ENCODE measurements at regions not wholly inside any gene's neighbourhood (a gene's known extent, or its start where the extent isn't known, plus 50 kb on each side); places are given as distances from the start of the nearest gene placed in this dataset.
A peak's percentile ranks its signal among the peaks of the same experiment; 100 is the strongest.

DNA sequence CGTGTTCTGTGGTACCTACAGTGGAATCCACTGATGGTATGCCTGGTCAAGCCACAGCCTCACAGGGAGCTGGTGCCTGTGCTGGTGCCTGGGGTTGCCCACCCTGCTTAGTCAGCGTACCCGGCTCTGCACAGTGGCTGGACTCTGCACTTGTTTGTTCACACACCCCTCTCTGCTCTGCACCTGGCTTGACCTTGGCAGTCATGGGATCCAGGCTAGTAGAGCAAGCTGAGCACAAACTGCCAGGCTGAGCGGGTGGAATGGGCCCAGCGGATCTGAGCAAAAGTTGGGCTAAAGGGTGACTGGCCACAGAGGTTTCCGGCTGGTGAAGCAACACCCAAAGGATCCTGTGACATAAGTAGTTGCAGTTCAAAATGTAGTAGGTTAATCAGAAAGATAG is 163.5 kb downstream of the CDH19 start:
- Histone ChIP-seq H3K9ac (ENCODE audit: low read depth, low read length, poor library complexity) (no peak overlapping the region), H3K23ac (ENCODE audit: low read depth, low read length, poor library complexity) (no peak overlapping the region), H3K79me1 (ENCODE audit: low read depth, low read length) (no peaks in the 10 kb centered on the region), H3K36me3 (replicated peaks in 1 of 2; ENCODE audit: control insufficient read depth in 2 of 2, insufficient read depth in 2 of 2, low read length in 2 of 2) (no peaks in the 10 kb centered on the region), H3K4ac (ENCODE audit: low read length) (no peak overlapping the region), H2BK120ac (ENCODE audit: low read depth, low read length) (no peak overlapping the region), H2BK12ac (ENCODE audit: low read length) (no peak overlapping the region), H3K4me3 (ENCODE audit: low read length in 2 of 2) (no peak overlapping the region), H3K18ac (ENCODE audit: low read length) (no peak overlapping the region), H4K8ac (ENCODE audit: low read depth, low read length) (no peak overlapping the region), H3K4me1 (ENCODE audit: control insufficient read depth in 2 of 2, insufficient read depth in 1 of 2, low read depth in 1 of 2, low read length in 2 of 2) (no peaks in the 10 kb centered on the region), H3K4me2 (ENCODE audit: insufficient read depth, low read length, poor library complexity, severe bottlenecking) (no peak overlapping the region), H3K14ac (ENCODE audit: low read length) (no peak overlapping the region), H2AFZ (ENCODE audit: low read length) (peak overlapping the region; percentile 62), H2AK5ac (ENCODE audit: low read depth, low read length) (no peak overlapping the region), H3K27me3 (ENCODE audit: control insufficient read depth in 3 of 3, insufficient read depth in 3 of 3, low read depth in 1 of 3, low read length in 3 of 3) (no peaks in the 10 kb centered on the region), H2BK15ac (ENCODE audit: low read length) (no peak overlapping the region), H3K27ac (replicated peaks; ENCODE audit: low read length) (no peak overlapping the region), H2BK5ac (ENCODE audit: low read length) (no peak overlapping the region), H3K9me3 (replicated peaks in 1 of 2; ENCODE audit: control insufficient read depth in 2 of 2, insufficient read depth in 1 of 2, low read depth in 1 of 2, low read length in 2 of 2) (no peaks in the 10 kb centered on the region), H4K91ac (ENCODE audit: low read depth, low read length, poor library complexity) (no peak overlapping the region)
- DNase-seq (ENCODE audit: low spot score) = no peak
- WGBS, 2 donors (ENCODE audit: extremely low coverage in 2 of 2, insufficient read length in 2 of 2, insufficient replicate concordance in 1 of 2) = no CpG with 5 or more reads among the region's 6 CpGs

DNA sequence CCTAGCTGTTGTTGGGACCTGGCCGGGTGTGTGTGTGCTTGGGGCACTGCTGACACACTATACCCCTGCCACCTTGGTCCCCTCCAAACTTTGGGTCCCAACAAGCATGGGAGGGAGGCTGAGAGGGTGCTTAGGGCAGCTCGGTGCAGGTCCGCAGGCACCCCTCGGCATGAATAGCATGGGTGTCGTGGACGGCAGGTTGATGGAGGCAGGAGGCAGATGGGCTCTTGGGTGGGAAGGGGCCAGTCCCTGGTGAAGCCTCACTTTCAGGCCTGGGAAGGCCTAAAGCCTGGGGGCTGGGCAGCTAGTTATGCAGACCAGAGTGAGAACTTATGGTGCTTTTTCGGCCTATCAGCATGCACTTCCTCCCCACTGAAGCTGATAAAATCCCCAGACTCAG is 164.2 kb downstream of the CDH19 start:
- Histone ChIP-seq H2BK15ac (ENCODE audit: low read length) (no peak overlapping the region), H3K14ac (ENCODE audit: low read length) (peak overlapping the region; percentile 57), H3K23ac (ENCODE audit: low read depth, low read length, poor library complexity) (no peak overlapping the region), H2BK120ac (ENCODE audit: low read depth, low read length) (no peak overlapping the region), H3K27ac (replicated peaks; ENCODE audit: low read length) (no peak overlapping the region), H3K4me3 (ENCODE audit: low read length in 2 of 2) (peak overlapping the region in 1 of 2 donors; percentile 2), H3K9me3 (replicated peaks in 1 of 2; ENCODE audit: control insufficient read depth in 2 of 2, insufficient read depth in 1 of 2, low read depth in 1 of 2, low read length in 2 of 2) (no peaks in the 10 kb centered on the region), H2AFZ (ENCODE audit: low read length) (peak overlapping the region; percentile 62), H3K36me3 (replicated peaks in 1 of 2; ENCODE audit: control insufficient read depth in 2 of 2, insufficient read depth in 2 of 2, low read length in 2 of 2) (no peaks in the 10 kb centered on the region), H4K8ac (ENCODE audit: low read depth, low read length) (no peak overlapping the region), H4K91ac (ENCODE audit: low read depth, low read length, poor library complexity) (no peak overlapping the region), H3K9ac (ENCODE audit: low read depth, low read length, poor library complexity) (peak overlapping the region; percentile 0), H2AK5ac (ENCODE audit: low read depth, low read length) (no peak overlapping the region), H2BK5ac (ENCODE audit: low read length) (no peak overlapping the region), H3K4me2 (ENCODE audit: insufficient read depth, low read length, poor library complexity, severe bottlenecking) (no peak overlapping the region), H2BK12ac (ENCODE audit: low read length) (no peak overlapping the region), H3K79me1 (ENCODE audit: low read depth, low read length) (no peaks in the 10 kb centered on the region), H3K27me3 (ENCODE audit: control insufficient read depth in 3 of 3, insufficient read depth in 3 of 3, low read depth in 1 of 3, low read length in 3 of 3) (no peaks in the 10 kb centered on the region), H3K4ac (ENCODE audit: low read length) (no peak overlapping the region), H3K18ac (ENCODE audit: low read length) (no peak overlapping the region), H3K4me1 (ENCODE audit: control insufficient read depth in 2 of 2, insufficient read depth in 1 of 2, low read depth in 1 of 2, low read length in 2 of 2) (no peaks in the 10 kb centered on the region)
- no peak for DNase-seq (ENCODE audit: low spot score)
- WGBS, 2 donors (ENCODE audit: extremely low coverage in 2 of 2, insufficient read length in 2 of 2, insufficient replicate concordance in 1 of 2) = no CpG with 5 or more reads among the region's 7 CpGs

DNA sequence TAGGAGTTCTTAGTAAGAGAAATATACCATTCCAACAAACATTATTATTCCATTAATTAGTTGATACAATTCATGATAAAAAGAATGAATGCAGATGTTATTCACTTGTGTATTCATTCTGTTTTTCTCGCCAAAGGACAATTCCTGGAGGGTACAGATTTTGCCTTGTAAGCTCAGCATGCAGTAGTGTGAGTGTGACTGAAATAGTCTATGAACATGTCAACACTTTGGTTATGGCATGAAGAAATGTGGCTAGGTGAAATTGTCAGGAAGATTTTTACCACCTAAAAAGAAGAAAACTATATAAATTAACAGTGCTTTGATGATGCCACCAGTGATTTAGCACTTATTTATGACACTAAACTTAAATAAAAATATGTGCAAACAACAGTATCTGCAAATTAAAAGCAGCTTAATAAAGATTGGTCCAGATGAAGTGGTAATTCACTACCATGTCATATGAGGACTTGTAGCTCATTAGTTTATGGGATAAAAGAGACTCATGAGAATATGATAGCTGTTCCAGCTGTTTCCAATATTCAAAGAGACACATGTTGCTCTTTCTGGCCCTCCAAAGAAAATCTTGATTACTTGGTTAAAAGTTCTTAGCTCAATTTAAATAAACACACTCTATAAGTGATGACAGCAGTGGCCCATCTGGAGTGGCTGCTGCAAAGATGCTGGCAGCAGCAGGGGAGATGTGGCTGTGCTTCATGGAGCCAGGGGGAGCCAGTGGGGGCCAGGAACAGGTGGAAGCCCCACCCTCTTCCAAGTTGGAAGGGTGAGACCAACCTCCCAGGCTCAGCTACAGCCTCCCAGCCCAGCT is 165.0 kb downstream of the CDH19 start:
- Histone ChIP-seq H2AFZ (ENCODE audit: low read length) (peak overlapping the region; percentile 62), H3K27me3 (ENCODE audit: control insufficient read depth in 3 of 3, insufficient read depth in 3 of 3, low read depth in 1 of 3, low read length in 3 of 3) (no peaks in the 10 kb centered on the region), H3K14ac (ENCODE audit: low read length) (no peak overlapping the region), H3K9me3 (replicated peaks in 1 of 2; ENCODE audit: control insufficient read depth in 2 of 2, insufficient read depth in 1 of 2, low read depth in 1 of 2, low read length in 2 of 2) (no peaks in the 10 kb centered on the region), H3K23ac (ENCODE audit: low read depth, low read length, poor library complexity) (no peak overlapping the region), H3K9ac (ENCODE audit: low read depth, low read length, poor library complexity) (no peak overlapping the region), H3K4me3 (ENCODE audit: low read length in 2 of 2) (no peak overlapping the region), H2BK5ac (ENCODE audit: low read length) (no peak overlapping the region), H4K91ac (ENCODE audit: low read depth, low read length, poor library complexity) (no peak overlapping the region), H3K4me1 (ENCODE audit: control insufficient read depth in 2 of 2, insufficient read depth in 1 of 2, low read depth in 1 of 2, low read length in 2 of 2) (no peaks in the 10 kb centered on the region), H2AK5ac (ENCODE audit: low read depth, low read length) (no peak overlapping the region), H2BK120ac (ENCODE audit: low read depth, low read length) (no peak overlapping the region), H2BK15ac (ENCODE audit: low read length) (no peak overlapping the region), H3K4me2 (ENCODE audit: insufficient read depth, low read length, poor library complexity, severe bottlenecking) (no peak overlapping the region), H3K27ac (replicated peaks; ENCODE audit: low read length) (no peak overlapping the region), H3K79me1 (ENCODE audit: low read depth, low read length) (no peaks in the 10 kb centered on the region), H3K4ac (ENCODE audit: low read length) (no peak overlapping the region), H4K8ac (ENCODE audit: low read depth, low read length) (no peak overlapping the region), H3K36me3 (replicated peaks in 1 of 2; ENCODE audit: control insufficient read depth in 2 of 2, insufficient read depth in 2 of 2, low read length in 2 of 2) (no peaks in the 10 kb centered on the region), H2BK12ac (ENCODE audit: low read length) (no peak overlapping the region), H3K18ac (ENCODE audit: low read length) (no peak overlapping the region)
- no CpG with 5 or more reads among the region's 1 CpG for WGBS, 2 donors (ENCODE audit: extremely low coverage in 2 of 2, insufficient read length in 2 of 2, insufficient replicate concordance in 1 of 2)
- no peak for DNase-seq (ENCODE audit: low spot score)

DNA sequence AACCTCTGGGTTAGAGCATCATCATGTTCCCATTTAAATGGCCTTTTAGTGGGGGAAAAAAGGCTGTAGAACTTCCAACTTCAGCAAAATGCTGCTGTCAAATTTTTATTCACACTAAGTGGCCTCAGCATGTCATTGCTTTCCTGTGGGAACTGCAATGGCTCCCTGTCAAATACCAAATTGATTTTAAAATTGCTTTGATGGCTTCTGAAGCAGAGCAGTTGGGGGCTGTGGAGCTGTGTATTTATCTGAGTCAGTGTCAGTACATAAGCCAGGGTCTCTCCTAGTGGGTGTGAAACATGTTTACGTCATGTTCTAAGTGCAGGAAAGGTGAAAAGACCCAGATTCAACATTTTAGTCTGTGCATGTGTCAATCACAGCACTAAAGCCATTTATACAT is 171.3 kb downstream of the CDH19 start:
- DNase-seq (ENCODE audit: low spot score) = no peak
- no peak overlapping the region for H3K4me3 ChIP-seq (ENCODE audit: low read length in 2 of 2)
- H2BK120ac ChIP-seq (ENCODE audit: low read depth, low read length) = no peak overlapping the region
- no peak overlapping the region for H4K91ac ChIP-seq (ENCODE audit: low read depth, low read length, poor library complexity)
- H4K8ac ChIP-seq (ENCODE audit: low read depth, low read length) = no peak overlapping the region
- no peak overlapping the region for H2AK5ac ChIP-seq (ENCODE audit: low read depth, low read length)
- H3K18ac ChIP-seq (ENCODE audit: low read length) = no peak overlapping the region
- H3K79me1 ChIP-seq (ENCODE audit: low read depth, low read length) = no peaks in the 10 kb centered on the region
- H2AFZ ChIP-seq (ENCODE audit: low read length) = peak overlapping the region; percentile 43
- no peak overlapping the region for H2BK5ac ChIP-seq (ENCODE audit: low read length)
- no peak overlapping the region for H3K23ac ChIP-seq (ENCODE audit: low read depth, low read length, poor library complexity)
- H3K4me1 ChIP-seq (ENCODE audit: control insufficient read depth in 2 of 2, insufficient read depth in 1 of 2, low read depth in 1 of 2, low read length in 2 of 2) = peaks cover 0 to 3% of the 10 kb centered on the region in 2 donors
- no peak overlapping the region for H3K9ac ChIP-seq (ENCODE audit: low read depth, low read length, poor library complexity)
- no peak overlapping the region for H3K4ac ChIP-seq (ENCODE audit: low read length)
- no peaks in the 10 kb centered on the region for H3K36me3 ChIP-seq (replicated peaks in 1 of 2; ENCODE audit: control insufficient read depth in 2 of 2, insufficient read depth in 2 of 2, low read length in 2 of 2)
- no peak overlapping the region for H3K4me2 ChIP-seq (ENCODE audit: insufficient read depth, low read length, poor library complexity, severe bottlenecking)
- H3K27ac ChIP-seq (replicated peaks; ENCODE audit: low read length) = no peak overlapping the region
- no peak overlapping the region for H2BK15ac ChIP-seq (ENCODE audit: low read length)
- WGBS, 2 donors (ENCODE audit: extremely low coverage in 2 of 2, insufficient read length in 2 of 2, insufficient replicate concordance in 1 of 2) = no CpG with 5 or more reads among the region's 1 CpG
- H3K14ac ChIP-seq (ENCODE audit: low read length) = no peak overlapping the region
- H2BK12ac ChIP-seq (ENCODE audit: low read length) = no peak overlapping the region
- H3K9me3 ChIP-seq (replicated peaks in 1 of 2; ENCODE audit: control insufficient read depth in 2 of 2, insufficient read depth in 1 of 2, low read depth in 1 of 2, low read length in 2 of 2) = peaks cover 0 to 4% of the 10 kb centered on the region in 2 donors
- no peaks in the 10 kb centered on the region for H3K27me3 ChIP-seq (ENCODE audit: control insufficient read depth in 3 of 3, insufficient read depth in 3 of 3, low read depth in 1 of 3, low read length in 3 of 3)

Measured in neuronal stem cell (in vitro differentiated cells).